HG03159 (cell line): ENCODE measurements at regions not wholly inside any gene's neighbourhood (a gene's known extent, or its start where the extent isn't known, plus 50 kb on each side); places are given as distances from the start of the nearest gene placed in this dataset.
A peak's percentile ranks its signal among the peaks of the same experiment; 100 is the strongest.

ENCODE experiments used
- ATAC-seq: cut with Tn5 transposase; IDR thresholded peaks from one replicate; pipeline ENCODE4 v1.9.1; 2021; ENCODE audit warnings: mild to moderate bottlenecking, moderate library complexity; ENCODE audit not compliant: unreplicated experiment

GRCh38 chr18:67381608-67382150 lies 134.8 kb downstream of the DSEL start:
- ATAC-seq, result no peak

DNA sequence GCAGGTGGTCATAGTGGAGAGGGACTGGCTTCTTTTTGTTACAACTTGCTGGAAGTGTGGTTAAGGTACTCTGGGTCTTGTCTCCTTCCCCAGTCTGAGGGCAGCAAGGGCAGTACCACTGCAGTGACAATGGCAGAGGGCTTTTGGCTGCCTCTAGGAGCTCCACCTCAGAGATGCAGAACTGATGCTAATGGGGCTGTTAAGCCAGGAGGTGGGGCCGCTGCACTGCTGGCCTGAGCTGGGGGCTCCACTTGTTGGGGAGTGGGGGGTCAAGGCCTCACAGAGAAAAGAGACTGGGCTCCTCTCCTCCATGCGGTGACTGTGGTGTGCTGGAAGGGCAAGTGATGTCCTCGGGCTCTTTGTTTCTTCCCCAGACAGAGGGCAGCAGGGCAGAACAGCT lies 135.7 kb downstream of the DSEL start:
- no peak for ATAC-seq

- no peak for ATAC-seq
Measured at GRCh38 chr18:67379981-67380380, 136.5 kb downstream of the DSEL start.

DNA sequence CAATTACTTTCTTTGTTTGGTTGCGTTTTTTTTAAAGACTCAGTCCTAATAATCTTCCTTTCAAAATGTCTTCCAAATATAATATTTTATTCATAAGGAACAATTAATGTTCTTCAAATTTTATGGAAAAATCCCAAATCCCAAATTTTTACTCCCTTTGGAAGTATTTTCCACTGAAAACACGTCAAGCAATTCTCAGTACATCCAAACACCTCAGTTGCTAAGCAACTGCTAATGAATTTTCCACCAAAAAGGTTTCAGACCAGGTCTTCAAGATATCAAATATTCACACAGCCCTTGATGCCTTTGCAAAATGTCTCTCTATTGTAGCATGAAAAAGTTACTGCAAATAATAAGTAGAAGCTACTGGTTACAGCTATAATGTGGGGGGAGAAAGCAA lies 140.1 kb downstream of the DSEL start:
- no peak for ATAC-seq

- no peak for ATAC-seq
Measured at GRCh38 chr18:67373636-67374035, 142.9 kb downstream of the DSEL start.

DNA sequence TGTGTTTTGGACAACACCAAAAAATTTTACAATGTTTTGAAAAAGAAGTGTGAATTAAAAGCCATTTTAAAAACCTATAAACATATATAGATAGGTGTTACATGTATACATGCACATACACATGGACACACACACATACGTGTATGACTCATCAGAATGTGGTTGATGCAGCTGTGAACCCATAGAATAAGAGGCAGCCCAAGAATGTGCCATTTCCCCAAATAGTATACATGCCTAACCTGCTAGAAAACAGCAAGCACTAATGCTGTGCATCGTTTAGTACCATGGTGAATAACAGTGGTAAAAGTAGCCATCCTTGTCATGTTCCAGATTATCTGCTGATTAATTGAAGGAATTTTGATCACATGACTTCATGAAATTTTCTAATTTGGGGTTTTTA lies 149.0 kb downstream of the DSEL start:
- no peak for ATAC-seq

DNA sequence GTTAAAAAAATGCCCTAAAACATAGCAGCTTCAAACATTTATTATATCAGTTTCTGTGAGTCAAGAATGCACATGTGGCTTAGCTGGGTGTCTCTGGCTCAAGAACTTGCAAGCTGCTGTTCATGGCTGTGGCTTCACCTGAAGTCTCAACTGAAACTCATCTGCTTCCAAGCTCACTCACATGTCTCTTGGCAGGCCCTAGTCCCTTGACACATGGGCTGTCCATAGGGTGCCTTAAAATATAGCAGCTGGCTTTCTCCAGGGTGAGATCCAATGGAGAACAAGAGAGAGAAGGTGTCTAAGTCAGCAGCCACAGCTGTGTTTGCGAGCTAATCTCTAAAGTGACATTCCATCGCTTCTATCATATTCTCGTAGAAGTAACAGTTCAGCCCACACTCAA lies 152.8 kb downstream of the DSEL start:
- ATAC-seq, result no peak

DNA sequence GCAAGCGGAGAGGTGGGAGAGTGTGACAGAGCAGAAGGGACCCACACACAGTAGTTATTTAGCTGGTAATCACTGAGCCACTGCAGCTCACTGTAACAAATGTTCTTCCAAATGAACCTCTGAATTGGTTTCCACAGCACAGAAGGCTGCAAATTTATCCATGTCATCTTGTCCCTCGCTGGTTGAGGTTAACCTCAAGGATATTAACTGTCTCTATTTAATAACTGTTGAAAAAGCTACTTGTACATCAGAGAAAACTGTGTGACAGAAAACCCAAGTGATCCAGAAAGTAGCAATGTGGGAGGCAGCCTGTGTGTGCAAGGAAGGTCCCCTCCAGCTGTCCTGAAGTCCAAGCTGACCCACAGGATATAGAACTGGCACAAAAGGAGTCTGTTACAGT lies 153.6 kb downstream of the DSEL start:
- ATAC-seq, result no peak

DNA sequence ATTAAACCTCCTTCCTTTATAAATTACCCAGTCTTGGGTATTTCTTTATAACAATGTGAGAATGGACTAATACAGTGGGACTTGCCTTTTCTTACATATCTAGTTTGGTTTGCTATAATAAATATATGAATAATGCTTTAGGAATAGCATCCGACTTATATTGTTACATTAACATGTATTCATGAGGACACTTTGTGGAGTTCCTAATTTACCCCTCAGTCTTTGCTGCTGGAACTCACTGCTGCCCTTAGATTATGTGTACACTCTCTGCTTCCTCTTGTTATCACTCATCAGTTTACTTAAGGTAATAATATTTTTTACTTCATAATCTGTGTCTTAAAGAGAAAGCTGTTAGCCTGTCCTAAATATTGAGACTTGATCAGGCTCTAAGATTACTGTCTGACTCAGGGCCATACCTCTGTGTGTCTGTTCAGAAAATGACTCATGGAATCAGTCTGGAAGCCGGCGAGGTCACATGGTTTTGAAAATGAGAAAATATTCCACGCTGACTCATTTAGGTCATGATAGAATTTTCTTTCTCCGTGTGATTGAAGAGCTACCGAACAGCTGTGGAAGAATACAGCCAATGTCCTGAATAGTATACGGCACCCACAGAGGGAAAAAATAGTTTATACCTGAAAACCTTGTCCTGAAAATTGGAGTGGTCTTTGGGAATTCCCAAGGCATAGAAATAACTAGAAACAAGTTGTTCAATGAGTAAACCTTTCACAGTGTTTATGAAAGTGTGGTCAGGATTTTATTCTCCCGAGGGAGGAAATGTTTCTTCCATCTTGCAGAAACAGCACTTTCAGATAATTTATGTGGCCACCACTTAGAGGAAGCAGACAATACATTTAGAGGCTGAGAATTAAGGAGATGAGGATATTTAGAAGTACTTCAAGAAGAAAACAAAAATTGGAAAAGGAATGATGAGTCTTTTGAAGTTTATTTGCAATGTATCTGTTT lies 156.4 kb downstream of the DSEL start:
- ATAC-seq, result peak; percentile 73

DNA sequence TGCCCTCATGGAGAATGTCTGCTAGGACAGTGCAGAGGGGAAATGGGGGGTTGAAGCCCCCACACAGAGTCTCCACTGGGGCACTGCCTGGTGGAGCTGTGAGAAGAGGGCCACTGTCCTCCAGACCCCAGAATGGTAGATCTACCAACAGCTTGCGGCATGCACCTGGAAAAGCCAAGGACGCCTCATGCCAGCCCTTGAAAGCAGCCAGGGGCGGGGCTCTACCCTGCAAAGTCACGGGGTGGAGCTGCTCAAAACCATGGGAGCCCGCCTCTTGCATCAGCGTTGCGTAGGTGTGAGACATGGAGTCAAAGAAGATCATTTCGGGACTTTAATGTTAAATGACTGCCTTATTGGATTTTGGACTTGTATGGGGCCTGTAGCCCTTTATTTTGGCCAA lies 157.6 kb downstream of the DSEL start:
- ATAC-seq, result no peak

DNA sequence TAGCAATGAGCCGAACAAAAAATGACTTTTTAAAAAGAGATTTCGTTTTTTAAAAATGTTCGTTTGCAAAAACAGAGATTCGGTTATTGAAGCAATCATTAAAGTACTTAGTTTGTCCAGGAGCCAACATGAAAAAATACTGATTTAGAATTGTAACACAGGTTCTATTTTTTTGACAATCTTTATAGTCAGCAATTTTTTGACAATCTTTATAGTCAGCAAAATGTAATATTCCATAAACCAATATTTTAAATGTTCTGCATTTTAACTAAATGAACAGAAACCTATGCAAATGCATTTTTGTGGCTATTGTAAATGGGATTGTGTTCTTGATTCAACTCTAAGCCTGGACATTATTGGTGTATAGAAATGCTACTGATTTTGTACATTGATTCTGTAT lies 161.8 kb downstream of the DSEL start:
- no peak for ATAC-seq

DNA sequence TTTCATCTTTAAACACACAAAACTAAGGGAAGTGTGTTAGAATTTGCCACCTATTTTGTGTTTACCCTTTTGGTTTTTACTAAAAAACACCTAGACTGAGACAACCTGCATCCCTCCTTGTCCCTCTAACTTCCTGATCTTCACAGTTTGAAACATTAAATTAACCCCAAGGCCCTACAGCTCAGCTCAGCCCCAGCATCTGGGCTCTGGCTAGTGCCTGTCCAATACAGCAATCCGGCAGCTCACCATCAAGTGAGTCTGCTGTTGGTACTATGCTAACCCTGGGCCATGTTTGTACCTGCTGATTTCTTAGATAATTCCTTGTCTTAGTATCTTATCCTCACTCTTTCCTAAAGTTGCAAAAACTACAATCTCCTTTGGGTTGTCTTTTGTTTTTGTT lies 162.4 kb downstream of the DSEL start:
- no peak for ATAC-seq

- ATAC-seq, result no peak
Measured at GRCh38 chr18:67347438-67347837, 169.1 kb downstream of the DSEL start.

DNA sequence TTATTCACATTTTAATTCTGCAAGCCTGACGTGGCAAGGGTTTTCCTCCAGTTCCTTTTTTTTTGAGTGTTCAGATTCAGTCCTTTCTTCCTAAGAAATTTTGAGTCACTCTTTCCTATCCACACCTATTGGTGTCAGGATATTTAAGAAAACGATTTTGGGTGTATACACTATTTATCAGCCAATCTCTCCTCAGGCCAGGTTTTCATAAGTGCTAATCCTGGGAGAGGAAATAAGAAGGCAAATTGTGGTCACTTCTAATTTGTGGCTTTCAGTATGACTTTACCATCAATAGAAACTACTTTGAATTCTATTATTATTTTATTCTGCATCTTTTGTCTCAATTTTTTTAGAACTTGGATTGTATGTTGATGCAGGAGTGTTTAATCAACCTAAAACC lies 174.4 kb downstream of the DSEL start:
- ATAC-seq, result no peak

GRCh38 chr18:67337696-67338095 lies 178.8 kb downstream of the DSEL start:
- ATAC-seq, result no peak

- no peak for ATAC-seq
Measured at GRCh38 chr18:67331857-67332256, 184.7 kb downstream of the DSEL start.

- no peak for ATAC-seq
Measured at GRCh38 chr18:67319109-67319508, 197.4 kb downstream of the DSEL start.

DNA sequence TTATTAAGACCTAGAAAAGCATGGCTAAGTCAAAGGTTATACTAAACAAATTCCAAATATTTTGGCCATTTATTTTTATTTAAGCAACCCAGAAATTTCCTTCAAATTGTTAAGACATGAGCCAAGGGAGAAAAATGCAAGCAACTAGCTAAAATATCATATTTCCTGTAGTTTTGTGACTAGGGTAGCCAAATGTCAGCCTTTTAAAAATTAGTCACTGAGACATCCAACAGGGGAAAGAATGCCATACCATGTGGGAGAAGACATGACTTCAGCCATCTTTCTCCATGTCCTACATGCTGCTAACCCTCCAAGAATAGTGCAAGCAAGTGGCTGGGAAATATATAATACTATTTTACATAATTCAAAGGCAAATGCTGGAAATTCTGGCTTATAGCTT lies 197.9 kb downstream of the DSEL start:
- ATAC-seq, result no peak

- no peak for ATAC-seq
Measured at GRCh38 chr18:67310826-67311225, 205.7 kb downstream of the DSEL start.

DNA sequence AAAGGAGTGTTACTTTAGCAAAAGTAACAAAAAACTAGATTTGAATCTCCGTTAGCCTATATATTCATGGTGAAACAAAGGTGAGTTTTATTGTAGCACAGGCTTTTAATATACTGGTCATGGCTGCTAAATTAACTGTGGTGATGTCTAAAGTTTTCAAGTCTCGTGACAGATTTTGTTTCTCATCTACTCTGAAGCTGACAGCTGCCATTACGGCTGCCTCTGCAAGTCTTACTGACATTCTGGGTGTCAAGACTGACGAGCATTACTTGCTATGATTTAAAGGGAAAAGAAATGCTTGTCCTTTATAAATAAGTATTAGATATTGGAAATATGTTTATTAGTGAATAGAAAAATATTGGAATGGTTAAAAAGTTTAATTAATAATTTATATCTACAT lies 207.7 kb downstream of the DSEL start:
- ATAC-seq, result no peak

DNA sequence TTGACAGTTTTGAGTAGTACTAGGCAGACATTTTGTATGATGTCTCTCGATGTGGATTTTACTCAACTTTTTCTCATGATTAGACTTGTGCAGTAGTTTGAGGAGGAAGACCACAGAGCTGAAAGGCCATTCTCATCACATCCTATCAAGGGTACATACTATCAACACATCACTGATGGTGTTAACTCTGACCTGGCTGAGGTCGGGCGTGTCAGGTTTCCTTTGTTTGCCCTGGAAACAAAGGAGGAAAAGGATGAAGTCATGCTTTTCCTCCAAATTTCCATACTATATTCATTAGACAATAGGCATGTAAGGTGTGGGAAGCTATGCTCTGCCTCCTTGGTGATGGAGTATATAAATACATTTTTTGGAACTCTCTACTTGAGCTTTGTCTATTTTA lies 211.1 kb downstream of the DSEL start:
- no peak for ATAC-seq

- no peak for ATAC-seq
Measured at GRCh38 chr18:67302043-67302442, 214.5 kb downstream of the DSEL start.

GRCh38 chr18:67301592-67301991 lies 214.9 kb downstream of the DSEL start:
- ATAC-seq, result no peak
